NCI-H526 (cell line): ENCODE measurements at regions not wholly inside any gene's neighbourhood (a gene's known extent, or its start where the extent isn't known, plus 50 kb on each side); places are given as distances from the start of the nearest gene placed in this dataset.
"Not testable (repeated sequence)": the region's sequence is repeated elsewhere in the genome, so short reads cannot be mapped to it uniquely, and the experiment has no call there.

ENCODE experiments used
- DNase-seq, 2 experiments: peaks; one replicate each; lab custom pipeline; 2025; lab: John Stamatoyannopoulos, UW

- no peak for DNase-seq
Observed at GRCh38 chr15:39248204-39248603, 332.7 kb upstream of the THBS1 start.

- no peak for DNase-seq
Observed at GRCh38 chr15:39250001-39250400, 330.9 kb upstream of the THBS1 start.

- DNase-seq = peak in 1 of 2 experiments; percentile 34
Observed at GRCh38 chr15:39250460-39251186, 330.3 kb upstream of the THBS1 start.

GRCh38 chr15:39251413-39252133, 329.3 kb upstream of the THBS1 start:
- no peak for DNase-seq

GRCh38 chr15:39252134-39252470, 328.8 kb upstream of the THBS1 start:
- DNase-seq = no peak

- no peak for DNase-seq
Observed at GRCh38 chr15:39253552-39253951, 327.3 kb upstream of the THBS1 start.

GRCh38 chr15:39254181-39254580, 326.7 kb upstream of the THBS1 start:
- DNase-seq = no peak

GRCh38 chr15:39255760-39256159, 325.1 kb upstream of the THBS1 start:
- DNase-seq = no peak

- no peak for DNase-seq
Observed at GRCh38 chr15:39260391-39260790, 320.5 kb upstream of the THBS1 start.

GRCh38 chr15:39260791-39261190, 320.1 kb upstream of the THBS1 start:
- DNase-seq = no peak

GRCh38 chr15:39261397-39262183, 319.3 kb upstream of the THBS1 start:
- not testable (repeated sequence) for DNase-seq

- DNase-seq = peak; percentile 51 to 65
Observed at GRCh38 chr15:39262995-39263772, 317.7 kb upstream of the THBS1 start.

- no peak for DNase-seq
Observed at GRCh38 chr15:39265261-39265660, 315.6 kb upstream of the THBS1 start.

- no peak for DNase-seq
Observed at GRCh38 chr15:39266890-39267289, 314.0 kb upstream of the THBS1 start.

- DNase-seq = no peak
Observed at GRCh38 chr15:39267685-39268084, 313.2 kb upstream of the THBS1 start.

GRCh38 chr15:39269352-39269751, 311.5 kb upstream of the THBS1 start:
- peak; percentile 91 to 92 for DNase-seq

- DNase-seq = peak in 1 of 2 experiments; percentile 80
Observed at GRCh38 chr15:39269821-39270220, 311.1 kb upstream of the THBS1 start.

GRCh38 chr15:39270221-39270855, 310.5 kb upstream of the THBS1 start:
- DNase-seq = peak; percentile 6 to 37

GRCh38 chr15:39270934-39271333, 309.9 kb upstream of the THBS1 start:
- DNase-seq = no peak

- DNase-seq = no peak
Observed at GRCh38 chr15:39272901-39273300, 308.0 kb upstream of the THBS1 start.

GRCh38 chr15:39273717-39274411, 307.0 kb upstream of the THBS1 start:
- peak in 1 of 2 experiments; percentile 6 for DNase-seq
